ENCODE measurements at regions not wholly inside any gene's neighbourhood (a gene's known extent, or its start where the extent isn't known, plus 50 kb on each side); places are given as distances from the start of the nearest gene placed in this dataset.

DNA sequence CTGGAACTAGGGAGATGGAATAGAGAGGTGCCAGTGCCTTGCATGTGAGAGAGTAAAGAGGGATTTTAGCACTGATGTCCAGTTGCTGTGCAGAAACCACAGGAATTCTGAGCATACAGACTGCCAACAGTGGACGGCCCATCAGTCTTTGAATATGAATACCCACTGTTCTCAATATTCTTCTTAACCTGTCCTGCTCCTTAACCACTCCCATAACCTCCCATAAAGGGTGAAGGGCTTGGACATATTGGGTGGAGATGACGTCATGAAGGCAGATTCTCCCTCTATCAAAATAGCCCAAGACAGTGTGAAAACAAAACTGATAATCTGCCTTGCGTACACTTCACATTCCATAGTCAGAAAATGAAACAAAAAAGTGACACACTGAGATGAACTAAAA lies 1313.7 kb upstream of the PABPC4L start:
- no peak for DNase-seq (ENCODE audit: low spot score)
- H3K27me3 ChIP-seq (replicated peaks; ENCODE audit: insufficient read depth) = no peaks in the 10 kb centered on the region
- H3K4me1 ChIP-seq (replicated peaks) = no peaks in the 10 kb centered on the region
- TF ChIP-seq CTCF (IDR thresholded peaks at IDR 0.05) = no peak
- TF ChIP-seq POLR2AphosphoS5 (IDR thresholded peaks at IDR 0.05) = no peak
- TF ChIP-seq POLR2A (IDR thresholded peaks at IDR 0.05) = no peak
- no peak overlapping the region for H3K4me3 ChIP-seq
- H3K27ac ChIP-seq = no peak overlapping the region
- intact Hi-C loops (cut with DNase I) = no loop called here
- H3K36me3 ChIP-seq = no peaks in the 10 kb centered on the region
- no peaks in the 10 kb centered on the region for H3K9me3 ChIP-seq
- WGBS = 73% methylated on average over 3 of the region's 3 CpGs

DNA sequence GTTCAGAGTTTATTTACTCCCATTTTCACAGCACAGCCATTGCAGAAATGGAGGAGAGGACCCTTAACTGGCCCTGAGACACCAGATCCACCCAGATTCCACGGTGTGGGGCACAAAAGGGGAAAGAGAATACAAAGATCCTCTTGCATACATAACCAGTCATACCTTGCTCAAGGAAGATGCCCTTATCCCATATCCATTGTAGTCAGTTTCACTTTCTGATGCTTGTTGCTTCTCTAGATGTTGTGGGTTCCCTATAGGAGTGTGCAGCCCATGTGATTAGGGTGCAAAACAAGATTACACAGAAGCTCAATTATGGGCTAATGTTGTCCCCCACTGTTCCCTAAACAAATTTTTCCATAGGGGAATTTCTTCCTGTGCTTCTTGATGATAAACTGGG lies 1309.0 kb upstream of the PABPC4L start:
- H3K27ac ChIP-seq = no peak overlapping the region
- WGBS = 94% methylated on average over 1 of the region's 1 CpG

GRCh38 chr4:135508006-135508714 lies 1306.6 kb upstream of the PABPC4L start:
- no peaks in the 10 kb centered on the region for H3K36me3 ChIP-seq
- intact Hi-C loops (cut with DNase I) = no loop called here
- H3K4me1 ChIP-seq (replicated peaks) = no peaks in the 10 kb centered on the region
- WGBS = 83% methylated on average over 4 of the region's 4 CpGs
- no peaks in the 10 kb centered on the region for H3K9me3 ChIP-seq
- no peak overlapping the region for H3K4me3 ChIP-seq
- TF ChIP-seq POLR2A (IDR thresholded peaks at IDR 0.05) = no peak
- TF ChIP-seq CTCF (IDR thresholded peaks at IDR 0.05) = no peak
- no peak for TF ChIP-seq POLR2AphosphoS5 (IDR thresholded peaks at IDR 0.05)
- no peak overlapping the region for H3K27ac ChIP-seq
- H3K27me3 ChIP-seq (replicated peaks; ENCODE audit: insufficient read depth) = no peaks in the 10 kb centered on the region
- DNase-seq (ENCODE audit: low spot score) = no peak

More for the DNA sequence above, 1309.0 kb upstream of the PABPC4L start:
- no peak for TF ChIP-seq POLR2A (IDR thresholded peaks at IDR 0.05)
- TF ChIP-seq CTCF (IDR thresholded peaks at IDR 0.05) = no peak
- TF ChIP-seq POLR2AphosphoS5 (IDR thresholded peaks at IDR 0.05) = no peak
- H3K4me3 ChIP-seq = no peak overlapping the region
- H3K36me3 ChIP-seq = no peaks in the 10 kb centered on the region
- intact Hi-C loops (cut with DNase I) = no loop called here
- H3K4me1 ChIP-seq (replicated peaks) = no peaks in the 10 kb centered on the region
- H3K9me3 ChIP-seq = no peaks in the 10 kb centered on the region
- DNase-seq (ENCODE audit: low spot score) = no peak
- H3K27me3 ChIP-seq (replicated peaks; ENCODE audit: insufficient read depth) = no peaks in the 10 kb centered on the region

DNA sequence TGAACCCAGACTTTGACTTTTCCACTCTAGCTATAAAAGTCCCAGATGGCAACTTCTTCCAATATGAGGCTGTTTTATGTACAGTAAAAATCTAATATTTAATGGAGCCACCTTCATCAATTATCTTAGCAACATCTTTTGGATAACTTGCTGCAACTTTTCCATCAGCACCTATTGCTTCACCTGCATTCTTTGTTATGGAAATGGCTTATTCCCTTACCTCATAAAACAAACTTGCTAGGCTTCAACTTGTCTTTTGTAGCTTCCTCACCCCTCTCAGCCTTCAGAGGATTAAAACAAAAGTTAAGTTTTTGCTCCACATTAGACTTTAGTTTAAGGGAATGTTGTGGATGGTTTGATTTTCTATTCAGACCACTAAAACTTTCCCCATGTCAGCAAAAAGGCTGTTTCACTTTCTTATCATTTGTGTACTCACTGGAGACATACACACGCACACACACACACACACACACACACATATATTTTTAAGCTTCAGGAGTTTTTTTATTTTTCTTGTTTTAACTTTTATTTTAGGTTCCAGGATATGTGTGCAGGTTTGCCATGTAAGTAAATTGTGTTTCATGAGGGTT lies 1296.1 kb upstream of the PABPC4L start:
- intact Hi-C loops (cut with DNase I) = no loop called here
- Histone ChIP-seq H3K9me3 (no peaks in the 10 kb centered on the region), H3K27ac (no peak overlapping the region), H3K36me3 (no peaks in the 10 kb centered on the region), H3K4me3 (no peak overlapping the region), H3K27me3 (replicated peaks; ENCODE audit: insufficient read depth) (no peaks in the 10 kb centered on the region), H3K4me1 (replicated peaks) (no peaks in the 10 kb centered on the region)
- TF ChIP-seq CTCF (IDR thresholded peaks at IDR 0.05) (no peak), POLR2A (IDR thresholded peaks at IDR 0.05) (no peak), POLR2AphosphoS5 (IDR thresholded peaks at IDR 0.05) (no peak)
- DNase-seq (ENCODE audit: low spot score) = no peak
- 79% methylated on average over 1 of the region's 1 CpG for WGBS

DNA sequence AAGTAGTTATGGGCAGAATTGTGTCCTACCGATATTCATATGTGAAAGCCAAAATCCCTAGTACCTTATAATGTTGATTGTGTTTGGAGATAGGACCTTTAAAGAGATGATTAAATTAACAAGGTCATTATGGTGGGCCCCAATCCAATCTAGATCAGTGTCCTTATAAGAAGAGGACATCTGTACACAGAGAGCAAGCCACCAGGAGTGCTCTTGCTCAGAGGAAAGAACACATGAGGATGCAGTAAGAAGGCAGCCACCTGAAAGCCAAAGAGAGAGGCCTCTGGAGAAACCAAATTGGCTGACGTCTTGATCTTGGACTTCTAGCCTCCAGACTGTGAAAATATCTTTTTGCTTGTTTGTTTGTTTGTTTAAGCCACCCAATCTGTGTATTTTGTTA lies 1290.8 kb upstream of the PABPC4L start:
- Histone ChIP-seq H3K9me3 (no peaks in the 10 kb centered on the region), H3K36me3 (no peaks in the 10 kb centered on the region), H3K27ac (no peak overlapping the region), H3K4me1 (replicated peaks) (no peaks in the 10 kb centered on the region), H3K27me3 (replicated peaks; ENCODE audit: insufficient read depth) (no peaks in the 10 kb centered on the region), H3K4me3 (no peak overlapping the region)
- TF ChIP-seq POLR2AphosphoS5 (IDR thresholded peaks at IDR 0.05) (no peak), POLR2A (IDR thresholded peaks at IDR 0.05) (no peak), CTCF (IDR thresholded peaks at IDR 0.05) (no peak)
- no peak for DNase-seq (ENCODE audit: low spot score)
- WGBS = 83% methylated on average over 2 of the region's 2 CpGs
- intact Hi-C loops (cut with DNase I) = no loop called here

All from prostate gland (tissue), 2 donors.